Activated CD4-positive, alpha-beta T cell treated with anti-CD3 and anti-CD28 coated beads, Interleukin-2, amount 10 ng/mL, durations not matched to agents 7 days and 5 days (primary cell): ENCODE measurements at regions not wholly inside any gene's neighbourhood (a gene's known extent, or its start where the extent isn't known, plus 50 kb on each side); places are given as distances from the start of the nearest gene placed in this dataset.

Experiments used
- CTCF ChIA-PET: fragments of 350-600 bp; sonication (Branson Sonifier 250); formaldehyde crosslinking; loops from one replicate; lab custom pipeline; 2021; ENCODE audit warnings: antibody characterized with exemption; lab: Charles Lee
- POLR2A ChIA-PET: fragments of 350-600 bp; sonication (Branson Sonifier 250); formaldehyde crosslinking; loops from one replicate; lab custom pipeline; 2021; ENCODE audit warnings: antibody characterized with exemption; lab: Charles Lee
- DNase-seq: peaks from one replicate; pipeline ENCODE4 v3.0.0-alpha.2; 2020
- H3K27ac Mint-ChIP-seq: one replicate; pipeline ENCODE4 v1.8.0; 2021; ENCODE audit warnings: mild to moderate bottlenecking, moderate library complexity, mixed read lengths
- H3K27me3 Mint-ChIP-seq: one replicate; pipeline ENCODE4 v1.8.0; 2021; ENCODE audit warnings: mixed read lengths
- H3K36me3 Mint-ChIP-seq: one replicate; pipeline ENCODE4 v1.8.0; 2021; ENCODE audit warnings: low read depth, mixed read lengths
- H3K4me1 Mint-ChIP-seq: one replicate; pipeline ENCODE4 v1.8.0; 2021; ENCODE audit warnings: mixed read lengths
- H3K4me3 Mint-ChIP-seq: one replicate; pipeline ENCODE4 v1.8.0; 2021; ENCODE audit warnings: mild to moderate bottlenecking, moderate library complexity, mixed read lengths
- H3K9me3 Mint-ChIP-seq: one replicate; pipeline ENCODE4 v1.8.0; 2021; ENCODE audit warnings: mixed read lengths

DNA sequence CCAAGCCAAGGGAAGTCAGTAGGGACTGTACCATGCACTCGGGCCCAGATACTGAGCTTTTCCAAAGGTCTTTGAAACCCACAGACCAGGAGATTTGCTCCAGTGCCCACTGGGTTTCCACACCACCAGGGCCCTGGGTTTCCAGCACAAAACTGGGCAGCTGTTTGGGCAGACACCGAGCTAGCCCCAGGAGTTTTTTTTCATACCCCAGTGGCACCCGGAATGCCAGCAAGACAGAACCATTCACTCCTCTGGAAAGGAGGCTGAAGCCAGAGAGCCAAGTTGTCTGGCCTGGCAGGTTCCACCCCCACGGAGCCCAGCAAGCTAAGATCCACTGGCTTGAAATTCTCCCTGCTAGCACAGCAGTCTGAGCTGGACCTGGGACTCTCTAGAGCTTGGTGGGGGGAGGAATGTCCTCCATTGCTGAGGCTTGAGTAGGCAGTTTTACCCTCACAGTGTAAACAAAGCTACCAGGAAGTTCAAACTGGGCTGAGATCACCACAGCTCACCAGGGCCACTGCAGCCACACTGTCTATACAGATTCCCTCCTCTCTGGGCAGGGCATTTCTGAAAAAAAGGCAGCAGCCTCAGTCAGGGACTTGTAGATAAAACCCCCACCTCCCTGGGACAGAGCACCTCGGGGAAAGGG is 793.7 kb downstream of the RPS29 start:
- Mint-ChIP-seq H3K4me1 (no peaks in the 10 kb centered on the region), H3K4me3 (no peak overlapping the region), H3K36me3 (no peaks in the 10 kb centered on the region), H3K27ac (no peak overlapping the region), H3K9me3 (peaks cover 3% of the 10 kb centered on the region), H3K27me3 (no peaks in the 10 kb centered on the region)
- no peak for DNase-seq
- CTCF ChIA-PET: no interaction called here
- POLR2A ChIA-PET: no interaction called here

DNA sequence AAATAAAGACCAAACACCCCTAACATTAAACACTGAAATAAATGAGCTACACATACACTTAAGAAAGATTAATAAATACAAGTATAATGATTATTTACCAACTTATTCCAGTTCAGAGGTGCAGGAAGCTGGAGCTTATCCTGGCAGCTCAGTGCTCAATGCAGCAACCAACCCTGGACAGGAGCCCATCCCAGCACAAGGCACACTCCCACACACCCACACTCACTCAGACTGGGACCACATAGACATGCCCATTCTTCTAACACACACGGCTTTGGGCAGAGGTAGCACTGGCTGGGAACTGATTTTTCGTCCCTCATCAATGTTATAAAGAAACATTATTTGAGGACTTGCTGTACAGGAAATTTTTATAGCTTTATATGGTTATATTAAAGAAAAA is 797.4 kb downstream of the RPS29 start:
- Mint-ChIP-seq H3K9me3 (peaks cover 3% of the 10 kb centered on the region), H3K27ac (no peak overlapping the region), H3K27me3 (no peaks in the 10 kb centered on the region), H3K4me1 (no peaks in the 10 kb centered on the region), H3K36me3 (no peaks in the 10 kb centered on the region), H3K4me3 (no peak overlapping the region)
- ChIA-PET CTCF (no interaction called here), POLR2A (no interaction called here)
- no peak for DNase-seq

DNA sequence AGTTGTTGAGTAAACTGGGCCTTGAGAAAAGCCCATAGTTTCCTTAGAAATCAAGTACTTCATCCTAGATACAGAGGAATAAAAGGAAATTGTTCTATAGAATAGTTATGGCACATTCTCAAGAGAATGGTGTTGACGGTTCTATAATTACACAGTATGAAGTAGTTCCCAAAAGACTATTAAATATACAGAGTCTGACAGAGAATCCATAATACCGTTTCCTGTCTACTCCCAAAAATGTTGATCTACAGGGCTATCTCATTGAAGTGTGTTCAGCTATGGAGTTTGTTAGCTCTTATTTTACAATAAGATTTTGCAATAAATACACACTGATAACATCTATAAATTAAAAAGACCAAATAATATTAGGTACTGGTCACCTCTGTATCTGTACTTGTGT is 799.7 kb downstream of the RPS29 start:
- H3K27me3 Mint-ChIP-seq: no peaks in the 10 kb centered on the region
- CTCF ChIA-PET: no interaction called here
- H3K36me3 Mint-ChIP-seq: no peaks in the 10 kb centered on the region
- no peak overlapping the region for H3K4me3 Mint-ChIP-seq
- H3K27ac Mint-ChIP-seq: no peak overlapping the region
- POLR2A ChIA-PET: no interaction called here
- DNase-seq: no peak
- no peaks in the 10 kb centered on the region for H3K4me1 Mint-ChIP-seq
- H3K9me3 Mint-ChIP-seq: no peaks in the 10 kb centered on the region

DNA sequence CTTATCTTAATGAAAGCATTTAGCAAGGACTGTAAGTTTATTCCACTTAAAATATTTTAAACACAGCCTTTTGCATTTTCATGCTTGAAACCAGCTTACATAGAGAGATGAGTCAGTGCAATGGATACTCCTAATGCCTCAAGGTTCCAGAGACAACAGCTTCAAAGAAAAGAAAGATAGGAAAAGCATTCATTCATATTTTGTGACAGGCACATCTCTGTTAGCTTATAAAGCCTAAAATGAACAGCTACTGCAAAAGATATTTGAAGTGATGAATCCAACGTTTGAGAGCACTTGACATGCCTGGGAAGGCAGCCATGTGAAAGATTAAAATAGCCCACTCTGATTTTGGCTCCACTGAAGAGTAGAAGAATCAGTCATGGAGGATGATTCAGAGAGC is 814.5 kb downstream of the RPS29 start:
- H3K4me3 Mint-ChIP-seq: no peak overlapping the region
- H3K9me3 Mint-ChIP-seq: no peaks in the 10 kb centered on the region
- H3K27ac Mint-ChIP-seq: no peak overlapping the region
- ChIA-PET POLR2A (no interaction called here), CTCF (interaction anchor here (0.6 kb wide), 1 partner anchor 418 kb away, joined by 3 read pairs; no protein-coding TSS in a partner anchor)
- no peak for DNase-seq
- H3K27me3 Mint-ChIP-seq: no peaks in the 10 kb centered on the region
- H3K36me3 Mint-ChIP-seq: no peaks in the 10 kb centered on the region
- no peaks in the 10 kb centered on the region for H3K4me1 Mint-ChIP-seq

DNA sequence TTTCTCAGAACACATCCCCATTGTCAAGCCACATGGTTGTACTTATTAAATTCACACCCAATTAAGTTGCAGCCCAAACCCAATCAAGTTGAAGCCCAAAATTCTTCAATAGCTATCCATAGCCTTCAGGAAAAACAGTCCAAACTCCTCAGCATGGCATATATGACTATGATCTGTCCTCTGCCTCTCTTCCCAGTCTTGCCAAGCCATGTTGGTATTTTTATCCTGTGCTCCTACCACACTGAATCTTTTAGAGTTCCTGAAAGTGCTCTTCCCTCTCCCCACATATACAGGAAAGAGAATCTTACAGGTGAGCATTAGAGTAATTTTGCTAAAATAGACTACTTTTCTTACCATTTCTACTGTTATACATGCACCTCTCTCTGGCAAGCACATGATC is 834.9 kb downstream of the RPS29 start:
- DNase-seq: no peak
- Mint-ChIP-seq H3K4me3 (no peak overlapping the region), H3K9me3 (no peaks in the 10 kb centered on the region), H3K4me1 (no peaks in the 10 kb centered on the region), H3K36me3 (no peaks in the 10 kb centered on the region), H3K27me3 (no peaks in the 10 kb centered on the region), H3K27ac (no peak overlapping the region)
- ChIA-PET POLR2A (no interaction called here), CTCF (no interaction called here)

DNA sequence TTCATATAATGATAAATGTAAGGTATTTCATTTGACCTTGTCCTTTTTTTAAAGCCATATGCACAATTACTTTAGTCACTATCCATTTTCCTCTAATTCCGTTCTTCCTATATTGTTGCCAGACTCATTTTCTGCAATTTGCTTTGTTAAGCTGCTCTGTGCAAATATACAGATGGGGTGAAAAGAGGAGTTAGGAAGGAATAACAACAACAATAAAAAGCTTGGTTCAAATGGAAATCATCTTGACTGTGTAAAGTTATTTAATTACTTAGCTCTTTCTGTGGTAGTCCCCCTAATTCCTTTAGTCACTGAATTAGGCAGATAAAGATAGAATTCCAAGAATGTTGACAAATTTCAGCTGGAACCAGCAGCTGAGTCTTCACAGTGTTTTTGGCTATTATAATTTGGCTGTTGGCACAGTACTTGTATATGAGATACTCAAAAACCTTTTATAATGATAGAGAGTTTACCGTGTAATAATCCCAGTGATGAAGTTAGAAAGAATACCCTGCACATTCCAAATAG is 838.0 kb downstream of the RPS29 start:
- Mint-ChIP-seq H3K27ac (no peak overlapping the region), H3K36me3 (no peaks in the 10 kb centered on the region), H3K27me3 (no peaks in the 10 kb centered on the region), H3K9me3 (no peaks in the 10 kb centered on the region), H3K4me3 (no peak overlapping the region), H3K4me1 (no peaks in the 10 kb centered on the region)
- ChIA-PET POLR2A (no interaction called here), CTCF (no interaction called here)
- no peak for DNase-seq

DNA sequence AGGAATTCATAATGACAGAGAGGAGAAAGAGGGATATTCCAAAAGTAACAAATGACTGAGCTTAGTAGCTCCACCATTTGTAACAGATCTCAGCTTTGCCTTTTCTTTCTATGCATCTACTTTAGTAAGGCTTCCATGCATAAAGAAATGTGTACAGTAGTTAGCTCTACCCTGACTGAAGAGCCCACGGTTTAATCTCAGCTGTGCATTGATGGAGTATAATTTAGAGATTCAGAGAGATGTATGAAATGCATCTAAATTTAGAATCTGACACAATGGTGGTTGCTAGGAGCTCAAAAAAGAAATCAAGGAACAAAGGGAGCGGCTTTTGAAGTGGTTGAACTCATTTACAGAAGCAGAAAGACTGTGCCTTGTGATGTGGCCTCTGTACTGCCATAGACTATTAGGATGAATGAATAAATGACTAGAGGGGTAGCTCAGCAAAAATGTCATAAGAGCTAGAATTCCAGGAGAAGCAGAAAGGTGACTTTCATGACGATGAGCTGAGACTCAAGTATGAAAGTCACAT is 838.6 kb downstream of the RPS29 start:
- ChIA-PET POLR2A (no interaction called here), CTCF (no interaction called here)
- no peaks in the 10 kb centered on the region for H3K36me3 Mint-ChIP-seq
- H3K27me3 Mint-ChIP-seq: no peaks in the 10 kb centered on the region
- no peak overlapping the region for H3K4me3 Mint-ChIP-seq
- no peak overlapping the region for H3K27ac Mint-ChIP-seq
- no peak for DNase-seq
- H3K4me1 Mint-ChIP-seq: no peaks in the 10 kb centered on the region
- no peaks in the 10 kb centered on the region for H3K9me3 Mint-ChIP-seq

DNA sequence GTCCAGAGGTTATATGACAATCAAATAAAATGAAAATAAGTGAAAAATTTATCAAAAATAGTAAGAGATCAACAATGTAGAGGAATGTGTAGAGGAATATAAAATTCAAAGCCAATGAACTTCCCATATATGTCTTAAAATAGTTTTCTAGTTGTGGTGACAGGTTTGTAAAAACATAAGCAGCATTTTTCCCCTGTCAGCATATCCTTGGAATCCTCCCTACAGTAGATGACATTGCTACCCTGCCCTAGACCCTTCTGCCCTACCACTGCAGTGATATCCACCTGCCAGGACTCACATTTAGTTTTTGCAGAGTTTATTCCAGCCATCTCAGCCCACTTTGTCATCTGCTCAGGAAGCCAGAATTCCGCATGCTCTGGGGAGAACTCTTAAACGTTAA is 842.0 kb downstream of the RPS29 start:
- Mint-ChIP-seq H3K4me1 (no peaks in the 10 kb centered on the region), H3K27me3 (no peaks in the 10 kb centered on the region), H3K27ac (no peak overlapping the region), H3K4me3 (no peak overlapping the region), H3K9me3 (no peaks in the 10 kb centered on the region), H3K36me3 (no peaks in the 10 kb centered on the region)
- ChIA-PET POLR2A (no interaction called here), CTCF (no interaction called here)
- DNase-seq: no peak

DNA sequence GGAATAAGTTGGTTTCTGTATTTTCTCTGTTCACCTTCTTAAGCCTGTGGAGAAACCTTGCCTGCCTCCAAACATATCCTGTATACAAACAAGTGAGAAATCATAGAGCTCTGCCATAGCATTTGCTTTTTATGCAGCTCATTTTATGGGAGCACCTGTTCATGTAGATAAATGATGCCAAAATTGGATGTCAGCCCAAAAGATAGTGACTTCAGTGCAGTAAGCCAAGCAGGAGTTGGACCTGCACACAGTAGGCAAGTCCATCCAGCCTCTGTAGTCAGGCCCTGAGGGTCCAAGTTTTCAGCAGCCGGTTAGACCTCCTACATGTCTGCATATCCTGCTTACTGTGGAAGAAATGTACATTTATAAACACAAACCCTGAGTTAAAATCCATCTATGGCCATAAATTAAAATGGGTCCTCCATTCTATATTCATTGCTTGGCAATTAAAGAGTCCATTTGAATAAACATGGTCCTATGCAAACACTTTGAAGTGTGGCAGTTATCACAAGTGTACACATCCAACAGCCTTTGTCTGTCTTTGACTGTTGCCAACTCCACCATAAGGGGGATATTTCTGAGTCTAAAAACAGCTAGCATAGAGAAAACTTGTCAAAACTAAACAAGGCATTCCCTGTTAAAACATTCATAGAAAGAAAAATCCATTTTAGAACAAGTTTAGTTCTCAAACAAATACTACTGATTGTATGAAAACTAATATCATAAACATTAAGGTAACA is 847.8 kb downstream of the RPS29 start:
- DNase-seq: no peak
- Mint-ChIP-seq H3K4me1 (no peaks in the 10 kb centered on the region), H3K36me3 (no peaks in the 10 kb centered on the region), H3K27ac (no peak overlapping the region), H3K4me3 (no peak overlapping the region), H3K9me3 (peaks cover 6% of the 10 kb centered on the region), H3K27me3 (no peaks in the 10 kb centered on the region)
- ChIA-PET POLR2A (no interaction called here), CTCF (no interaction called here)

DNA sequence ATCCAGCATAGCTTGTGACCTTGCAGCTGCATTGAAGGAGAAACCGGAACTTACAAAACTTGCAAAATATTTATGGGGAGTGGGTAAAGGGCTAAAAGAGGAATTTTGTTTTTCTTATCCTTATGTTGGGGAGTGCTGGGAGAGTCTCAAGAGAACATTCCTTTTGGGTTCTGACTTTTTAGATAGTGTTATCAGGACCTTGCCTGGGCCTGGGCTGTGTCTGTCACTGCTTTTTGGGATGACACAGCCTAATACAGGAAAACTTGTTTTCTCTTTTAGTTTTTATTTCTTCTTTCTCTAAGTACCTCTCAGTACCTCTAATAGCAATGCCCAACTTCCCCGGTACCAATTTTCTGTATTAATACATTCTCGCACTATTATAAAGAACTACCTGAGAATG is 850.6 kb downstream of the RPS29 start:
- H3K4me3 Mint-ChIP-seq: no peak overlapping the region
- H3K27me3 Mint-ChIP-seq: no peaks in the 10 kb centered on the region
- H3K4me1 Mint-ChIP-seq: no peaks in the 10 kb centered on the region
- peaks cover 6% of the 10 kb centered on the region for H3K9me3 Mint-ChIP-seq
- no peak overlapping the region for H3K27ac Mint-ChIP-seq
- POLR2A ChIA-PET: no interaction called here
- CTCF ChIA-PET: no interaction called here
- DNase-seq: no peak
- no peaks in the 10 kb centered on the region for H3K36me3 Mint-ChIP-seq

DNA sequence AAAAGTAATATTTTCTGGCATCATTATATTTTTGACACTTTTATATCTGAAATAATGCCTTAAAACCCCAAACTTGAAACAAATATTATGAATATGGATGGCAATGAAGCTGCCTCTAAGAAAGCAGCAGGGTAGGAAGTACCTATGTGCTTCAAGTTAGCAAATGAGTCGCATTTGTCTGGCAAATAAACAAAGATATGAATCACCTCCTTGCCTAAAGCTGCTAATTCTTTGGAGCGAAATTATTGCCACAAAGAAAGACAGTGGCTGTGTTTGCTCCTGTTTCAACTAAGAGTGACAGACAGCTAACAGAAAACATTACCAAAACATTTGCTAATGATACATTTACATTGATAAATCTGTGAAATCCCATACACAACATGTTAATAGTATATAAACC is 854.9 kb downstream of the RPS29 start:
- no peak overlapping the region for H3K27ac Mint-ChIP-seq
- H3K4me3 Mint-ChIP-seq: no peak overlapping the region
- DNase-seq: no peak
- ChIA-PET CTCF (no interaction called here), POLR2A (no interaction called here)
- no peaks in the 10 kb centered on the region for H3K4me1 Mint-ChIP-seq
- no peaks in the 10 kb centered on the region for H3K36me3 Mint-ChIP-seq
- no peaks in the 10 kb centered on the region for H3K27me3 Mint-ChIP-seq
- peaks cover 6% of the 10 kb centered on the region for H3K9me3 Mint-ChIP-seq

DNA sequence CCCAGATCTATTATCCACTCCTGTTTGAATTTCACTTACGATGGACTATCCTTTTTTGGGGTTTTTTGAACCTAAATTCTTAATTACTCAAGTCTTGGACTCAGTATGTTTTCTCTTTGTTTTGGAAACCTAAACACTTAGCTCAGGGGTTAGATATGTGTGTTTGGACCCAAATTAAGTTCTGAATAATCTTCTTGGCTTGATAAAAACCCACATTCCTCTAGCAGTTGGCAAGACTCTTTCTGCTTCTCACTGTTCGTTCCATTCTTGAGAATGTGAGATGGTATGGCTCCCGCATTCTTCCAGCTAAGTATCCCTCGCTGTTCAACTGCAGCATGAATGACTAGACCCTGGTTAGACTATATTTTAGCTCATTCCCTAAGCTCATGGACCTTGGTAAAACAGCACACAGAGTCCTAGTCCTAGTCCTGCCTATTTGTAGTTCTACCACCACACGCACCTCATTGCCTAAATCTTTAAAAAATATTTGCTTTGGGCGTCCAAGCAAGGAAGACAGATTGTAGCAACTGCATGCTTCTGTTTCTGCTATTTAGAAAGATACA is 860.0 kb downstream of the RPS29 start:
- no peak overlapping the region for H3K27ac Mint-ChIP-seq
- no peak overlapping the region for H3K4me3 Mint-ChIP-seq
- H3K9me3 Mint-ChIP-seq: no peaks in the 10 kb centered on the region
- no peaks in the 10 kb centered on the region for H3K36me3 Mint-ChIP-seq
- CTCF ChIA-PET: no interaction called here
- POLR2A ChIA-PET: no interaction called here
- H3K27me3 Mint-ChIP-seq: no peaks in the 10 kb centered on the region
- DNase-seq: no peak
- H3K4me1 Mint-ChIP-seq: no peaks in the 10 kb centered on the region

DNA sequence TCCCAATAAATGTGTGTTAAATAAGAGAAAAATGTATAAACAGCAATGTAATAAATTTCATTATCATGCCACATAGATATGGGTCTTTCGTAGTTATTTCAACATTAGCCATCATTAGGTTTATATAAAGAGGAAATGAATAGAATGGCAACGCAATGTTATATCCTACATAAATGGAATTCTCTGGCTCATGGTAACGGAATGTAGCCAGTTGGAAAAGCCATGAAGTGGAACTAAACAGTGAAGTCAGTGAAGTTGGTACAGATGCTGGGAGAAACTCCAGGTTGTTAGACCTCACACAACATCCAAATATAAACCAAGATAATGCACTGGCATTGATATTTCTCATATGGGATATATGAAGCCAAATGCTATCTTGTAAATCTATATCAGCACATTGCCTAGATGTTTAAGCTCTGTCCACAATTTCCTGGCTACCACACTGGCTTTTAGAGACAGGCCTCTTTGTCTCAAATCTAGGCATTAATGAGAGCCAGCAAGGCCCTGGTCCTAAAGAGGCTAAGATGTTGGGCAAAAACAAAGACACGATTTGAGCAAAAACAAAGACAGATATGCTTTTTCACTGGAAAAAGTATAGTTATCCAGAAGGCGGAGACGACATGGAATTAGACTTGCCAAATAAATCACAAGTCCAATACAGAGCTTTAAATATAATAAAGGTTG is 861.0 kb downstream of the RPS29 start:
- H3K9me3 Mint-ChIP-seq: no peaks in the 10 kb centered on the region
- no peak for DNase-seq
- H3K4me1 Mint-ChIP-seq: no peaks in the 10 kb centered on the region
- H3K27ac Mint-ChIP-seq: no peak overlapping the region
- no peaks in the 10 kb centered on the region for H3K27me3 Mint-ChIP-seq
- no peaks in the 10 kb centered on the region for H3K36me3 Mint-ChIP-seq
- ChIA-PET CTCF (no interaction called here), POLR2A (no interaction called here)
- no peak overlapping the region for H3K4me3 Mint-ChIP-seq
